ENCODE measurements at regions not wholly inside any gene's neighbourhood (a gene's known extent, or its start where the extent isn't known, plus 50 kb on each side); places are given as distances from the start of the nearest gene placed in this dataset.
"Not testable (repeated sequence)": the region's sequence is repeated elsewhere in the genome, so short reads cannot be mapped to it uniquely, and the experiment has no call there.

DNA sequence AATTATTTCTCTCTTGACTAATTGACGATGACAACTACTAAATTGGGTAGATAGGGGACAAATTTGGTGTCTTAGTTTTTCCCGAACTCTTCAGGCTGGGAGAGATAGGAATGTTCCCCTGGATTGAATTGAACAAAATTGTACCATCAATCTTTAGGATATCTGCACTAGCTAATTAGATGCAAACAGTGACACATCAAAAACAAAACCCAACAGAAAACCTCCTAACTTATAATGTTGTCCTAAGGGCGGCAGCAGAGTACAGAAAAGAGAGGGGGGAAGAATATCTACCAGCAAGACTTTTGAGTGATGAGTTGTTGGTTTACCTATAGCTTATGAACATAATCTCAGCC is 342.9 kb downstream of the INSIG2 start:
- in situ Hi-C loops (cut with MboI; ENCODE audit: low sequenced_read_pairs), result no loop called here

DNA sequence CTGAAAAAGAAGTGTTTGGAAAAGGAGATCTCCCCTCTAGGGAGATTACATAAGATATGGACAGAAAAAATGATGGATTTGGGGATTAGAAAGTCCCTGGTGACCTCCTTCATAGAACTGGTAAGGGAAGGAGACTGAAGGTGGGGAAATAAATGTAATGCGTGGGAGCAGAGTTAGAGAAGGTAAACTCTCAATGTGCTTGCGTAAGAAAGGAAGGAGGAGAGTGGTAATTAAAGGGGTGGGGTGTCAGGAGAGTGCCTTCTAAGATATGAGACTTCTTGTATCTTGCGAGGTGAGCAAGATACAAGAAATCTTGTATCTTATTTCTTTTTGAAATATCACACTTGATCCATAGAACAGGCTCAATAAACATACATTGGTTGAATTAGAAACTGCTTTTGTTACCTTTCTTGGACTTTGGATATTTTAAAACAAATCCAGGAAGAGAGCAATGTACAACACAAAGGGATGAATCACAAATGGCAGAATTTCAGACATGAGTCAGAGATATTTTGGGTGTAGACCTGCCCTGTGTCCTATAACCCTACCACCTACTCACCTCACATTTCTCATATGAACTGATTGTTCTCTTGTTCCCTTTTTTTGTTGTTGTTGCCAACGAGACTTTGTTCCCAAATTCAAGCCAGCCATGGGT is 342.4 kb downstream of the INSIG2 start:
- in situ Hi-C loops (cut with MboI; ENCODE audit: low sequenced_read_pairs), result no loop called here

DNA sequence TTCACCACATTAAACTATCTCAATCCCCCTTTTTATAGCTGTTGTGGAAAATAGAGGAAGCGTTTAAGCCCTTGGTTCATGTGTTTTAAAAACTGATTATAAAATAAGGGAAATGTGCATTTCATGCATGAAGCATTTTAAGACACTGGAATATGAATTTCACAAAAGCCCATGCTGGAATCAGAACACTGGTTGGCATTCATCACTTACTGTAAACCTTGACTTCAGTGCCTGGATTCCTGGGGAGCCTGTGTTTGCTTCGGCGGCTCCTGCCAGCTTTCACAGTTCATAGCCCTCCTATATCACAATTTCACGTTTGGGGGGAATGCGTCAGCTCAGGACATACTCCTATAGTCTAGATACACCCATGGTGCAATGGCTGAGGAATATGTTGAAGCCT is 336.9 kb downstream of the INSIG2 start:
- in situ Hi-C loops (cut with MboI; ENCODE audit: low sequenced_read_pairs), result no loop called here

DNA sequence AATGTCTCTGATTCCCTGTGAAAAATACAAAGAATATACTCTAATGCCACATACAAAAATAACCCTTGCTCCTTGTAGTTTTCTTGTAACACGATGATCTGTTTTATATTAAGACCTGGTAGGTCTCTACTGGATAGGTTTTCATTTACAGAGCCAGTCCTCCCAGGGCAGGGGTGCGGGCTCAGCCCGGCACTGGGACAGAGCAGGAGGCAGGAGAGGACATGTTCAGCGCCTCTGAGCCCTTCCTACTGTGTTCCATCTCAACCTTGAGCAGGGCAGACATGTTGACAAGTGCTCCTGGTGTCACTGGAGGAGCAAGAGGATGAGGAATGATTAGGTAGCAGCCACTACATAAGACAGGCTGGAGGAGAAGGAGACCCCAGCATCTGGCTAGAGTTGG is 335.5 kb downstream of the INSIG2 start:
- in situ Hi-C loops (cut with MboI; ENCODE audit: low sequenced_read_pairs), result no loop called here

DNA sequence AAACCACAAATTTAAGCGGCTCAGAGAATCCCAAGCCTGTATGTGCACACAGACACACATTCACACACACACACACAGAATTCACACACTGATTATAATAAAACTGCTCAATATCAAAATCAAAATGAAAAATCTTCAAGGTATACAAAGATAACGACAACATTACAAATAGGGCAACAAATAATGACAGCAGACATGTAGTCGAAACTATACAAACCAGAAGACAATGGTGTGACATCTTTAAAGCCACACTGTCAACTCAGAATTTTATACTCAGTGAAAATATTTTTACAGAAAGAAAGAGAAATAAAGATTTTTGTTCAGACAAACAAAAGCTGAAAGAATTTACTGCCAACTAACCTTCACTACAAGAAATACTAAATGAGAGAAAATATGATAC is 333.4 kb downstream of the INSIG2 start:
- in situ Hi-C loops (cut with MboI; ENCODE audit: low sequenced_read_pairs), result no loop called here

DNA sequence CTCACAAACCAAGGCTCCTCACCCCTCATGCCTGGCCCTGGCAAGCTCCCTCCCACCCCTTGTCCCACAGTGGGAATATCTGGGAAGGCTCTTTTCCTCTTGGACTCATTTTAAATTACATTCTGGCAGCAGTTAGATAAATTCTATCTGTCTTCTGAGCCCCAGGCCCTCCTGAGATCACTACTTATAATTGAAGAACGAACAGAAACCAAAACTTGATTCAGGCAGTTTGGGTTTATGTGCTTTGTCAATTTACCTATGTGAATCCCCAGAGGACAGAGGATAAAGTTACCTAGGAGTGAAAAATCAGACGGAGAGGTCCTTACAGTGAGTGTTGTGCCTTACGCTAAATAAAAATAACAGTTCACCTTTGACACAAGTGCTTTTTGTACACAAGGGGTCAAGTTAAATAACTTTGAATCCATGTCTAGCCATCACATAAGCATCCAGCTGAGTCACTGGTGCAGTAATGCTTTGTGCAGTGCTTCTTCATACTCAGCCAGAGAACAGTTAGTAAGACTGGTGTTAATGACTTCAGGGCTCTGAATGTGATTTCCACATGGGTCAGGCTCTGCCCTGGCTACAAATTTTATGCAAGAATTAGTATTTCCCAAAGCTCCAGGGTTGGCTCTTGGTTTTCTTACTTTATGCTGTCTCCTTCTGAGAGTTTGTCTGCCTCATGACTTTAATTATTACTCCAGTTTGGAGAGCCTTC is 329.3 kb downstream of the INSIG2 start:
- in situ Hi-C loops (cut with MboI; ENCODE audit: low sequenced_read_pairs), result no loop called here

DNA sequence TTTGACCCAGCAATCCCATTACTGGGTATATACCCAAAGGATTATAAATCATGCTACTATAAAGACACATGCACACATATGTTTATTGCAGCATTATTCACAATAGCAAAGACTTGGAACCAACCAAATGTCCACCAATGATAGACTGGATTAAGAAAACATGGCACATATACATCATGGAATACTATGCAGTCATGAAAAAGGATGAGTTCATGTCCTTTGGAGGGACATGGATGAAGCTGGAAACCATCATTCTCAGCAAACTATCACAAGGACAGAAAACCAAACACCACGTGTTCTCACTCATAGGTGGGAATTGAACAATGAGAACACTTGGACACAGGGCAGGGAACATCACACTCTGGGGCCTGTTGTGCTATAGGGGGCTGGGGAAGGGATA is 326.9 kb downstream of the INSIG2 start:
- in situ Hi-C loops (cut with MboI; ENCODE audit: low sequenced_read_pairs), result not testable (repeated sequence)

DNA sequence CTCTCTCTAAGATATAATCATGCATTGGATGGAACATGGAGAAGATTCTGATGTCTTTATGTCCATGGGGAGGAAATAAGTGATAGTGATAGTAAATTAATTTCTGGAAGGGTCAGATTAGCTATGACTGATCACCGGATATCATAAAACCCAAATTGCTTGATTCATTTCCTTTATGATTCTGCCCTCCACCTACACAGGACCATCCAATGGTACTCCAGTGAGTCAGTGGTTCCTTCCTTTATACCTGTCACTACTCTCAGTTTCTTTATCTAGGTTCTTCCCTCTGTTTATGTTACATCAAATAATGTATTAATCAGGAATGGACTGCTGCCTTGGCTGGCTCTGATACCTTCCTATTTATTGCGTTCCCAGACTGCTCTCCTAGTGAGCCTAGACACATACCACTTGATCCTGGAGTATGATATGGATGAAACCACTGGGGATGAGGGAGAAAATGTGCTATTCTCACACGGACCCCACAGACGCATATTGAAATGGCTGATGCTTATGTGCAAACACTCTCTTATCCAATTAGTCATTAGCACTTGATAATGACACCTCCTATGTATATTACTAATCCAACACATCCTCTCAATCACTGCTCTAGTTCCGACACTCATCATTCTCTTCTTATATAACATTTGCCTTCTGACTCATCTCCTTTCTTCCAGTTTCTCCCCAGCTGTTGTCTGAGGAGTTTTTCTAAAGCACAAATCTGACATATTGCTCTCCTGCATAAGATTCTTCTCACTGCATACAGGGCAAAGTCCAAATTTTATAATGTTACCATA is 315.6 kb downstream of the INSIG2 start:
- in situ Hi-C loops (cut with MboI; ENCODE audit: low sequenced_read_pairs), result no loop called here

DNA sequence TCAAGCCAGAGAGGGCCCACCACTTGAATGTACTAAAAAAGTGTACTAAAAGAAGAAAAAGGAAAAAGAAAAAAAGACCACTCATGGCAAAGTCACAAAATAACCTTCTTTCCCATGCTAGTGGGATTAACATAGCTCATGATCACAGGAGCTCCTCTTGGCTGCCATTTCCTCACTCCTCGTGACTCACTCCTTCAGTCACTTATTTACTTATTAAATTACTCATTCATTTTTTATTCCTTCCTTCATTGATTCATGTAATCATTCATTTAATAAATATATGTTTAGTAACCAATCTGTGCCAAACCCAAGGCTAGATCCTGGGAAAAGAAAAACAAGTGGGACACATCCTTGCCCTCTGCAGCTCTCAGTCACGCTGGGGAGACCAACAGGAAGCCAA is 300.5 kb downstream of the INSIG2 start:
- in situ Hi-C loops (cut with MboI; ENCODE audit: low sequenced_read_pairs), result no loop called here

DNA sequence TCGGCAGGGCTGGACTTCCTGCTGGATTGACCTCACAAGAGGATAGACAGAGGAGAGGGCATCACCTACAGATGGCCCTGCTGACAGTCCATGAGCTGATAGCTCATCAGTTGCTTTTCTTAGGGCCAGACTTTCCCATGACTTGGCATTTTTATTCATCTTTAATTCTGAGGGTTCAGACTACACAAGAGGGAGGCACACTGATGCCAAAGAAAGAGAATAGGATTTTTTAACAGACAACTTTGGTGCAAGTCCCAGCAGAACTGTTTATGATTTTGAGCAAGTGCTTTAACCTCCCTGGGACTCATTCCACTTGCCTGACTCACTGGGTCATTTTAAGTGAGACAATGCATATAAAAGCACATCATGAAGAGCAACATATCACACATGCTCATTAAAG is 299.2 kb downstream of the INSIG2 start:
- in situ Hi-C loops (cut with MboI; ENCODE audit: low sequenced_read_pairs), result no loop called here

DNA sequence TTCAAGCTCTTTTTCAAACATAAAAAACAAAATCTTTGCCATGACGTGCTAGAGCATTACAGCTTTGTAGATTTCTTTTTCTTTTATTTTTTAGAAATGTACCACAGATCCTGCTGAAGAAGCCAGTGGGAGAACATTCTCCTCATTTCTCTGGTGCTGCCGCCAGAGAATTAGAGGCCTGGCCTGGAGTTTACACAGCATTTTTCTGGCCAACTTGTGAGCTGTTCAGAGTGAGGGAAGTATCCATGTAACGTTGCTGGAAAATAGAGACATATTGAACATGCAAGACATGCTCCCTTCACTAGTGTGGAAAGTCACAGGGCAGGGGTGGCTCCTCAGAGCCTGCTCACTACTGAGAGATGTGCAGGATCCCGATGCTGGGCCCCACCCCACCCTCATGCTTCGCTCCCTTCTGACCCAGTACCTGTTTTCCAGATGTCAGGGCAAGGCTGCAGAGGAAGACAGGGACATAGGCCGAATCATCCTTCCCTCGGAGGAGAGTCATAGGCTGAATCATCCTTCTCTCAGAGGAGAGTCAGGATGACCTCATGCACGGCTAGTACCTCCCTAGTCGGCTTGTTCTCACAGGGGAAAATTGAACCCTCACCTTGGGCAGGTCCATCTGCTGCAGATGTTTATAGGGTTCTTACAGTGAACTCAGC is 298.5 kb downstream of the INSIG2 start:
- in situ Hi-C loops (cut with MboI; ENCODE audit: low sequenced_read_pairs), result no loop called here

DNA sequence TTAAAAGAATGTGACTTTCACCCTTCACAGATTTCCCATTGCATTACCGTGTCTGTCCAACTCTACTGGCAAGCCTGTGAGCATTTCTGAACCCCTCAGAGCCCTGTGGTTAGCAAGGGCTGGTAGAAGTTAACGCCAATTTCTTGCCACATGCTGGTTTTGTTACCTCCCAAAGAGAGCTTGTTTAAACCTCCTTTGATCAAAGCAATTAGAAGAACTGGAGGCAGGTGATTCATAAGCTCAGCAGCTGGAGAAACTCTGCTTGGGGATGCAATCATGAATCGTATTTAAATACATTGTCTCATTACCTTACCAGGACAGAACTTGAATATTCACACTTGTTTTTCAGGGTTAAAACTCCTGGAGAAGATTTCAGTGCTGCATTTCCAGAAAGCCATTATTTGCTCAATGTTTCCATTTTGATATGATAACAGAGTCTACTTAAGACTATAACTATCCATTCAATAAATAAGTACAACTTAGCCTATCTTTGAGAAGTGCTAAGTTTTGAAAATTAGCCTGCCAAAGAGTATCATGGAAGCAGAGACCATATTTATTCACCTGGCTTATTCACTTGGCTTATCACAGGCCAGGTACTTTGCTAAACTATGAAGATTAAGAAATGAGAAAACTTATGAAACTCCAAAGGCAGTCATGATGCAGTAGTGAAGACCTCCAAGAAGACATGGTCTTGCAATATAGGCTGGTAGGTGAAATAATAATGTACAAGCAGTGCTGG is 292.8 kb downstream of the INSIG2 start:
- in situ Hi-C loops (cut with MboI; ENCODE audit: low sequenced_read_pairs), result no loop called here

DNA sequence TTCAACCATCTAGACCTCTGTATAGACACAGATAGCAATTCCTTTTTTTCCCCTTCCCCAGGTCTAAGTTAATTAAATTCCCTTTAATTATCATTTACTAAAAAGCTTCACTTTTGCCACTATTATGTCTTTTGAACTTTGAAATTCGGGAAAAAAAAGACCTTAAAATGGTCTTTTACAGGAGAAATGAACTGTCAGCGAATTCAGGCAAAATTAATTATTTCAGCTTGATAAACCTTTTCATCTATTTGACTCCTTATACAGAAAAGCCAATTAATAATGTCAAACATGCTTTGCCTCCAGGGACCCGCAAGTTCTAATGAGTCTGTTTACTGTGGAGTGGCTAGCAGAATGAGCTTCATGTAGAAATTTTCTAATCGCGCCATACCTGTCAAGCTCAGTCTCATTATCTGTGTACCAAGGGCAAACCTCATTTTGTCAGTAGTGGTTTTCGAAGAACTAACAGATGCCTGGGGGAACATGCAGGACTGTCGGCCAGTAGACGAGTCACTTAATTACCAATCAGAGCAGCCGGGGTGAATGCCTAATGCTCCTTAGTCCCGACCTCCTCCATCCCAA is 287.7 kb downstream of the INSIG2 start:
- in situ Hi-C loops (cut with MboI; ENCODE audit: low sequenced_read_pairs), result no loop called here

DNA sequence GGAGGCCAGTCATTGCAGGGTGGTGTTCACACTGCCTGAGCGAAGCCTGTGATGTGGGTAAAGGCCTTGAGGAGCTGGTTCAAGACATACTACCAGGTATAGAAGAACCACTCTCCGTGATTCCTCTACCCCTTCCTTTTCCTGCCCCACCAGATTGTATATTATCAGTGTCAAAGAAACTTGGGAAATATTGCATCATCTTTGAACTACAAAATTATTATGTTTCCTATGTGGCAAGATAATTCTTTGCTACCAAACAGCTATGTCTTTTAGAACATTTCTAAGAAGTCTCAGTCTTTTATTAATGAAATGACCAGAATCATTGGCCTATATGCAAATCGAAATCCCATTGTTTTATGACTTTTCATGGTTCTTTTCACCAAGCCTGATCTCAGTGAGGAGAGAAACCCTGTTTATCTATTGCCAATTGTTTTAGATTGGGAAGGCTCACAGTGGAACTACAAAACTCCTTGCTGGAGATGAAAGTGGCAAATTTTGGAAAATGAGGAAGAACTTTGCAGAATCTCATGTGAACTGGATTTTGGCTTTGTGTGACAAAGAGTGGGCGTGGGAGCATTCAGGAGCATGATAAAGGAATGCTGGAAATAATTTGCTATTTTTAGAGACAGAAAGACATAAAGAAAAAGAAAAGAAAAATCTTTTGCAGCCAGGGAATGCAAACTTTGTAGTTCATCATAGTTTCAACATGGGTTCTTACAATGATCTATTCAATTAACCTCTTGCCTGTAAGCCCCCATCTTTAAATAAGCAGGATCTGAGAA is 286.9 kb downstream of the INSIG2 start:
- in situ Hi-C loops (cut with MboI; ENCODE audit: low sequenced_read_pairs), result no loop called here

DNA sequence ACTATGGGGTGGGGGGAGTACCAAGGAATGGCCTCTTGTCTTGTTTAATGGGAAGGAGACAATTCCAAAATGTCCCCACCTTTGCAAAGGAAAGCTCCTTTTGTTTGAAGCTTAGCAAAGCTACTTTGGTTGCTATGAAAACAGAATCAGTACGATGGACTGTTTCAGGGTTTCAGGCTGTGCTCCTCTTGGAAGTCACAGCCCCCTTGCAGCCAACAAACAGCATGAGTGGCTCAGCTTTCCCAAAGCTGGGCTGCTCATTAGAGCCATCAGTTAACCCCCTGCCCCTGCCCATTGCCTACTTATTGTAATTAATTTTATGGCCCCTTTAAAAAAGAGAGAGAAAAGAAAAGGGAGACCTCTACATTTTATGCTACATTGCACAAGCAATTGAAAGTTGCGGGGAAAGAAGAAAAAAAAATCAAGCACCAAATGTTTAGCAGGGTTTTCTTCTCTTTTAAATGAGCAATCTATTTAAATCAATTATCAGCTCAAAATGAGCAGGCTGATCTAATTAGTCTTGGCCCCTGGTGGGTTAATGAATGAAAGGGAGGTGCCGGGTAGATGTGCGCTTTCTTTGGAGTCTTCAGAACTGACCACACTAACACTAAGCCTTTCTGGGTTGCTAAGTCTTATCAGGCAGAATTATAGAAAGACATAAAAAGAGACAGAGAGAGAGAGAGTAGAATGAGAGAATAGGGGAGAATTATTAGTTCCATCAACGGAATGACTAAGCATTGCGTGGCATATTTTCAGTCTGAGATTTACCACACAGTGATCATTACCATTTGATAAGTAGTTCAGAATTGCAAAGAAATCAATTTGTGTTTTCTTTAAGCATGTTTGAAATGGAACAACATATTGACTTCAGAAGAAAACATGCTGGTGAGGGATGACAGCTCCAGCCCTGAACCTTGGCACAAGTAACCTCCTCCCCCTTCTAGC is 284.9 kb downstream of the INSIG2 start:
- in situ Hi-C loops (cut with MboI; ENCODE audit: low sequenced_read_pairs), result no loop called here

DNA sequence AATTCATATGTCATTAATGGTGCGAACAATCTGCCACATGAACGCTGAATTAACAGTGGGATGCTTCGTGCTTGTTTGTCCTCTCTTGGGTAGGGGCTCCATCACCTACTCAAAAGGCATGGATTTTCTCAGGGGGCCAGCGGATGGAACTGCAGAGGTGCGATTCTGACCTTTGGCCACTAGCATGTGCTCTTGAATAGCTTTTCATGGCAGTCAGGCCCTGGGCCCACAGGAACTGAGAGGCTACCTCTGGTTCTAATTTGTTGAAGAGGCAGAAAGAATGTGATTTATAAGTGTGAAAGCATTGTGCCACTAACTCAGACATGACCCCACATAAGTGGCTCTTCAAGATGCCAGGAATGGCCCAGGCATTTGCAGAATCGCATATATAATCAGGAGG is 283.2 kb downstream of the INSIG2 start:
- in situ Hi-C loops (cut with MboI; ENCODE audit: low sequenced_read_pairs), result no loop called here

DNA sequence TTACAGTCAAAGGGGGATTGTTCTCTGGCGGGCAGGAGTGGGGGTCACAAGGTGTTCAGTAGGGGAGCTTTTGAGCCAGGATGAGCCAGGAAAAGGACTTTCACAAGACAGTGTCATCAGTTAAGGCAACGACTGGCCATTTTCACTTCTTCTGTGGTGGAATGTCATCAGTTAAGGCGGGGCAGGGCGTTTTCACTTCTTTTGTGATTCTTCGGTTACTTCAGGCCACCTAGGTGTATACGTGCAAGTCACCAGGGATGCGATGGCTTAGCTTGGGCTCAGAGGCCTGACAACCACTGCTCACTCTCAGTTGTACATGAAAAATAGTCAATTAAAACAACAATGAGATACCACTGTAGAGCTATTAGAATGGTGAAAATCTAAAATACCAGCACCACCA is 281.2 kb downstream of the INSIG2 start:
- in situ Hi-C loops (cut with MboI; ENCODE audit: low sequenced_read_pairs), result not testable (repeated sequence)

DNA sequence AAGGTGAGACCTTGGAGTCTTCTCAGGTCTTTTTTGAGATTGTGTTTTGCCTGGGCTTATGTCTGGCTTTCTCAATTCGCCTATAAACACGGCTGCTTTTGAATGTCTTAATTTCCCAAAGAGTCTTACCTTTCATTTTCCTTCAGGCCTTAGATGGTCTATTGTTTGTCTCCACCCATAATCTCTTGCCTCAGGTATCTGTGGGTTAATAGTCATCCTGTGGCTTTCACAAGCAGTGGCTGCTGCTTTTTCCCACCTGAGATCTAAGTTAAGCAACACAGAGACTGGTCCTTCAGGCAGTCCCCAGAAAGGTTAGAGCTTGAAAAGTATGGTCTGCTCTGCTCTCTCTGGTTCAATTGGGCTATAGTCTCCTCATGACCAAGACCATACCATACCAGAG is 275.3 kb downstream of the INSIG2 start:
- in situ Hi-C loops (cut with MboI; ENCODE audit: low sequenced_read_pairs), result no loop called here

DNA sequence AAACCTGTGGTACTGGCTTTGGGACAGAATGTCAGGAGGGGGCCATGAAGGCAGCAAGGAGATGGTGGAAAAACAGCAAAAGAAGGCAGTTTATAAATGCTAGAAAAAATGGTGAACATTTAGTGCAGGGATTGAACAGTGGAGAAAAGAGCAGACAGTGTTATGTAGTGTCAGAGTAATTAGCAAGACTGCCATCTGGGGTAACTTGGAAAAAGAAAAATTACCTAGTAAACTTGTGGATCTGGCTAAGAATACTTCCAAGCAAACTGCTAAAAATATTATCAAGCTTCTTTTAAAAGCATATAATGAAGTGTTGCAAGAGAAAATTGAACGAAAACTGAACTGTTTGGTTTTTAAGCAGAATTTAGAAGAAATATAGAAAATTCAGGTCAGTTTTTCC is 267.8 kb downstream of the INSIG2 start:
- in situ Hi-C loops (cut with MboI; ENCODE audit: low sequenced_read_pairs), result no loop called here

Data from HL-60/S4 (cell line).